ENCODE measurements at regions not wholly inside any gene's neighbourhood (a gene's known extent, or its start where the extent isn't known, plus 50 kb on each side); places are given as distances from the start of the nearest gene placed in this dataset.
A peak's percentile ranks its signal among the peaks of the same experiment; 100 is the strongest.
"Not testable (repeated sequence)": the region's sequence is repeated elsewhere in the genome, so short reads cannot be mapped to it uniquely, and the experiment has no call there.

DNA sequence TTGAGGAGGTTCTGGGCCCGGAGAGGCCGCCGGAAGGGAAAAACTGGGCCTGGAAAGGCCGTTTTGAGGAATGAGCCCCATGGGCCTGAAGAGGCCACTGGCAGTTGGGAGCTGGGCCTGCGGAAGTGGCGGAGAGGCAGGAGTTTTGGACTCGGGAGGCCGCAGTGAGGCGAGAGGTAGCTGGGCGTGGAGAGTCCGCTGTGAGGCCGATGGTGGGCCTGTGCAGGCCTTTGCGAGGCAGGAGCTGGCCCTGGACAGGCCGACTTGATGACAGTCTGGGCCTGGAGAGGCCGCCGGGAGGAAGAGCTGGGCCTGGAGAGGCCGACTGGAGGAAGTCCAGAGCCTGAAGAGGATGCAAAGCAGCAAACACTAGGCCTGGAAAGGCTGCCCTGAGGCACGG is 259.0 kb upstream of the NUPR2 start:
- in situ Hi-C loops (cut with HindIII; ENCODE audit: low pct_unique_long_range_greater_than_20kb, low sequenced_read_pairs) = no loop called here
- DNase-seq (ENCODE audit: low read depth in 1 of 2, low spot score in 1 of 2) = no peak
- TF ChIP-seq JUND (IDR thresholded peaks at IDR 0.05; ENCODE audit: low read depth) = no peak

- in situ Hi-C loops (cut with HindIII; ENCODE audit: low pct_unique_long_range_greater_than_20kb, low sequenced_read_pairs); DNase-seq (ENCODE audit: low read depth in 1 of 2, low spot score in 1 of 2): not testable (repeated sequence)
These were observed 258.4 kb upstream of the NUPR2 start for GRCh38 chr7:56374666-56375065.

DNA sequence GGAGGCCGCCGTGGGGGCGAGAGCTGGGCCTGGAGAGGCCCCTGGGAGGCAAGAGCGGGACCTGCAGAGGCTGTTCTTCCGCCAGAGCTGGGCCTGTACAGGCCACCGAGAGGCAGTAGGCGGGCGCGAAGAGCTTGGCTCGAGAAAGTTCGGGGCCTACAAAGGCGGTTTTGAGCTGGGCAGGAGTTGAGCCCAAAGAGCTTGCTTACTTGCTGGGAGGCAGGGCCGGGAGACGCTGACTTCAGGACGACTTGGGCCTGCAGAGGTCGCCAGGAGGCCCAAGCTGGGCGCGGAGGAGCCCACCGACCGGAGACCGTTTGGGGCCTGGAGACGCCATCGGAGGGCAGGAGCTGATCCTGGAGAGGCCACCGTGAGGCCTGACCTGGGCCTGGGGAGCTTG is 257.1 kb upstream of the NUPR2 start:
- DNase-seq (ENCODE audit: low read depth in 1 of 2, low spot score in 1 of 2); in situ Hi-C loops (cut with HindIII; ENCODE audit: low pct_unique_long_range_greater_than_20kb, low sequenced_read_pairs): not testable (repeated sequence)

DNA sequence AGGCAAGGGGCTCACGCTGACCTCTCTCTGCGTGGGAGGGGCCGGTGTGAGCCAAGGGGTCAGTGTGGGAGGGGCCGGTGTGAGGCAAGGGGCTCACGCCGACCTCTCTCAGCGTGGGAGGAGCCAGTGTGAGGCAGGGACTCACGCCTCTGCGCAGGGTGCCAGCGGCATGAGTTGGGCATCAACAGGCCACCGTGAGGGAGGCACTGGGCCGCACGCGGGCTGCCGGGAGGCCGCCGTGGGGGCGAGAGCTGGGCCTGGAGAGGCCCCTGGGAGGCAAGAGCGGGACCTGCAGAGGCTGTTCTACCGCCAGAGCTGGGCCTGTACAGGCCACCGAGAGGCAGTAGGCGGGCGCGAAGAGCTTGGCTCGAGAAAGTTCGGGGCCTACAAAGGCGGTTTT is 255.6 kb upstream of the NUPR2 start:
- in situ Hi-C loops (cut with HindIII; ENCODE audit: low pct_unique_long_range_greater_than_20kb, low sequenced_read_pairs) = not testable (repeated sequence)

DNA sequence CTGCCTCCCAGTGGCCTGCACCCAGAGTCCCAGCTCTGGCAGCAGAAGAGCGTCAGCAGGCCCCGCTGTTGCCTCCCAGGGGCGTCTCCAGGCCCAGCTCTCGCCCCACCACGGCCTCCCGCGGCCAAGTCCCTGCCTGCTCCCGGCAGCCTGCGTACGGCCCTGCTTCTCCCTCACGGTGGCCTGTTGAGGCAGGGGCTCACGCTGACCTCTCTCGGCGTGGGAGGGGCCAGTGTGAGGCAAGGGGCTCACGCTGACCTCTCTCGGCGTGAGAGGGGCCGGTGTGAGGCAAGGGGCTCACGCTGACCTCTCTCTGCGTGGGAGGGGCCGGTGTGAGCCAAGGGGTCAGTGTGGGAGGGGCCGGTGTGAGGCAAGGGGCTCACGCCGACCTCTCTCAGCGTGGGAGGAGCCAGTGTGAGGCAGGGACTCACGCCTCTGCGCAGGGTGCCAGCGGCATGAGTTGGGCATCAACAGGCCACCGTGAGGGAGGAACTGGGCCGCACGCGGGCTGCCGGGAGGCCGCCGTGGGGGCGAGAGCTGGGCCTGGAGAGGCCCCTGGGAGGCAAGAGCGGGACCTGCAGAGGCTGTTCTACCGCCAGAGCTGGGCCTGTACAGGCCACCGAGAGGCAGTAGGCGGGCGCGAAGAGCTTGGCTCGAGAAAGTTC is 254.1 kb upstream of the NUPR2 start:
- in situ Hi-C loops (cut with HindIII; ENCODE audit: low pct_unique_long_range_greater_than_20kb, low sequenced_read_pairs); DNase-seq (ENCODE audit: low read depth in 1 of 2, low spot score in 1 of 2): not testable (repeated sequence)

More for the DNA sequence above, 255.6 kb upstream of the NUPR2 start:
- not testable (repeated sequence) for DNase-seq (ENCODE audit: low read depth in 1 of 2, low spot score in 1 of 2)

- DNase-seq (ENCODE audit: low read depth in 1 of 2, low spot score in 1 of 2); in situ Hi-C loops (cut with HindIII; ENCODE audit: low pct_unique_long_range_greater_than_20kb, low sequenced_read_pairs): not testable (repeated sequence)
These were observed 251.7 kb upstream of the NUPR2 start for GRCh38 chr7:56367914-56368313.

DNA sequence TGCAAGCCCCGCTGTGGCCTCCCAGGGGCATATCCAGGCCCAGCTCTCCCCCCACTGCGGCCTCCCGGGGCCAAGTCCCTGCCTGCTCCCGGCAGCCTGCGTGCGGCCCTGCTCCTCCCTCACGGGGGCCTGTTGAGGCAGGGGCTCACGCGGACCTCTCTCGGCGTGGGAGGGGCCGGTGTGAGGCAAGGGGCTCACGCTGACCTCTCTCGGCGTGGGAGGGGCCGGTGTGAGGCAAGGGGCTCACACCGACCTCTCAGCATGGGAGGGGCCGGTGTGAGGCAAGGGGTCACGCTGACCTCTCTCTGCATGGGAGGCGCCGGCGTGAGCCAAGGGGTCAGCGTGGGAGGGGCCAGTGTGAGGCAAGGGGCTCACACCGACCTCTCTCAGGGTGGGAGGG is 251.2 kb upstream of the NUPR2 start:
- DNase-seq (ENCODE audit: low read depth in 1 of 2, low spot score in 1 of 2); in situ Hi-C loops (cut with HindIII; ENCODE audit: low pct_unique_long_range_greater_than_20kb, low sequenced_read_pairs): not testable (repeated sequence)

- in situ Hi-C loops (cut with HindIII; ENCODE audit: low pct_unique_long_range_greater_than_20kb, low sequenced_read_pairs) = not testable (repeated sequence)
These were observed 250.5 kb upstream of the NUPR2 start for GRCh38 chr7:56366701-56367100.

GRCh38 chr7:56352576-56352975 is 236.4 kb upstream of the NUPR2 start:
- peak in 1 of 2 experiments; percentile 25 for DNase-seq (ENCODE audit: low read depth in 1 of 2, low spot score in 1 of 2)
- in situ Hi-C loops (cut with HindIII; ENCODE audit: low pct_unique_long_range_greater_than_20kb, low sequenced_read_pairs) = not testable (repeated sequence)

More at GRCh38 chr7:56366701-56367100, 250.5 kb upstream of the NUPR2 start:
- DNase-seq (ENCODE audit: low read depth in 1 of 2, low spot score in 1 of 2) = not testable (repeated sequence)

DNA sequence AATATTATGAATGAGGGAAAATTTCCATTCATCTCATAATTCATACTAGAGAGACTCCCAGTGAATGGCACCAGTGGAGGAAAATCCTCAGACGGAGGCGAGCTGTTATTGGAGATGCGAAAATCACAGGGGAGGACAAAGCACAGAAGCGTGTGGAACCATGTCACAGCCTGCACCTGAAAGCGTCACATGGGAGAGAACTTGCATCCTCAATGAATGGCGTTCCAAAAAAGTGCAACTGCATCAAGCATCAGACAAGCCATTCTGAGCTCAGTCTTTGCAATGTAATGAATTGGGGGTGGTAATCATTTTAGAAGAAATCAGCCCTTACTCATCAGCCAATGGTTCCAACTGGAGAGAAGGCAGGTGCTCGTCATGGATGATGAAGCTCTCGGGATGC is 235.0 kb upstream of the NUPR2 start:
- DNase-seq (ENCODE audit: low read depth in 1 of 2, low spot score in 1 of 2); in situ Hi-C loops (cut with HindIII; ENCODE audit: low pct_unique_long_range_greater_than_20kb, low sequenced_read_pairs): not testable (repeated sequence)

DNA sequence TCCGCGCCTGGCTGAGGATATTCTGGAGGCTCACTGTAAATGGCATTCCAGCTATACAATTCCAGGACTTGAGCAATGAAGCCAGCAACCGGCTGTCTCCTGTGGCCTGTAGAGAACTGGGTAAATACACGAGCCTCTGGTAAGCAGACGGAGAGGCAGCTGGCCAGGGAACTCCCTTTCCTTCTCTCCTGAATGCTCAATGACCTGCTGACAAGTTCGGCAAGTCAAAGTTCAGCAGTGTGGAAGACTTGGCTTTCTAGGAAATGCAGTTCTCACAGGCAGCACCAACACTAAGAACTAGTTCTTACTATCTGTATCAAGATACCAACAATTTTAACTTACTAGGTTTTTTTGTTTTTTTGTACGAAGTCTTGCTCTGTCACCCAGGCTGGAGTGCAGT is 232.1 kb upstream of the NUPR2 start:
- in situ Hi-C loops (cut with HindIII; ENCODE audit: low pct_unique_long_range_greater_than_20kb, low sequenced_read_pairs) = not testable (repeated sequence)
- DNase-seq (ENCODE audit: low read depth in 1 of 2, low spot score in 1 of 2) = peak in 1 of 2 experiments; percentile 67

- DNase-seq (ENCODE audit: low read depth in 1 of 2, low spot score in 1 of 2) = peak in 1 of 2 experiments; percentile 15
- in situ Hi-C loops (cut with HindIII; ENCODE audit: low pct_unique_long_range_greater_than_20kb, low sequenced_read_pairs) = not testable (repeated sequence)
These were observed 212.1 kb upstream of the NUPR2 start for GRCh38 chr7:56328327-56328726.

DNA sequence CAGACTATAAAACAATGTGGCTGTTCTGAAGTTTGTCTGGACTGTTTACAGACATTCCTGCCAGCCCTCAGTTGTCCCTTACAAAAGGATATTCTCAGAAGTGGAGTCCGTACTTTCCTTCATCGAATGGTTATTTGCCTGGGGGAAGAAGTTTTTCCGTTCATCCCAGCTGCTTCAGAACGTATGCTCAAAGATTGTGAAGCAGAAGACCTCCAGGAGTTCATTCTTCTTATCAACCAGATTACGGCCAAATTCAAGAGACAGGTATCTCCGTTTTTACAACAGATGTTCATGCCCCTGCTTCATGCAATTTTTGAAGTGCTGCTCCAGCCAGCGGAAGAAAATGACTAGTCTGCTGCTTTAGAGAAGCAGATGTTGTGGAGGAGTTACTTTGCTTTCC is 174.3 kb upstream of the NUPR2 start:
- no peak for TF ChIP-seq JUND (IDR thresholded peaks at IDR 0.05; ENCODE audit: low read depth)
- no peak for DNase-seq (ENCODE audit: low read depth in 1 of 2, low spot score in 1 of 2)
- in situ Hi-C loops (cut with HindIII; ENCODE audit: low pct_unique_long_range_greater_than_20kb, low sequenced_read_pairs) = no loop called here

- DNase-seq (ENCODE audit: low read depth in 1 of 2, low spot score in 1 of 2) = peak; percentile 56 to 88
- in situ Hi-C loops (cut with HindIII; ENCODE audit: low pct_unique_long_range_greater_than_20kb, low sequenced_read_pairs) = no loop called here
- TF ChIP-seq JUND (IDR thresholded peaks at IDR 0.05; ENCODE audit: low read depth) = no peak
These were observed 171.4 kb upstream of the NUPR2 start for GRCh38 chr7:56287429-56288138.
